WTC11 (cell line): ENCODE measurements at regions not wholly inside any gene's neighbourhood (a gene's known extent, or its start where the extent isn't known, plus 50 kb on each side); places are given as distances from the start of the nearest gene placed in this dataset.

Experiments used
- ATAC-seq: fragments of 200-7000 bp; cut with Tn5 transposase; 2 replicates; pipeline ENCODE4 v1.10.0; 2021; ENCODE audit warnings: mild to moderate bottlenecking, moderate library complexity
- CTCF ChIA-PET: fragments of 300-600 bp; sonication (Branson Sonifier 250); formaldehyde crosslinking; loops from one replicate; lab custom pipeline; 2021; ENCODE audit warnings: antibody characterized with exemption; lab: Charles Lee
- POLR2A ChIA-PET: fragments of 350-600 bp; sonication (Branson Sonifier 250); formaldehyde crosslinking; loops from one replicate; lab custom pipeline; 2021; ENCODE audit warnings: antibody characterized with exemption; lab: Charles Lee
- DNase-seq: peaks from one replicate; pipeline ENCODE4 v3.0.0; 2021; ENCODE audit warnings: low spot score
- H3K27ac Mint-ChIP-seq: 2 replicates; pipeline ENCODE4 v1.8.0; 2021; ENCODE audit warnings: mixed read lengths
- H3K27me3 Mint-ChIP-seq: 2 replicates; pipeline ENCODE4 v1.8.0; 2021; ENCODE audit warnings: low read depth, mild to moderate bottlenecking, moderate library complexity, mixed read lengths
- H3K36me3 Mint-ChIP-seq: 2 replicates; pipeline ENCODE4 v1.8.0; 2021; ENCODE audit warnings: mixed read lengths
- H3K4me1 Mint-ChIP-seq: 2 replicates; pipeline ENCODE4 v1.8.0; 2022; ENCODE audit warnings: mixed read lengths
- H3K4me3 Mint-ChIP-seq: 2 replicates; pipeline ENCODE4 v1.8.0; 2021; ENCODE audit warnings: mild to moderate bottlenecking, moderate library complexity, mixed read lengths
- H3K9me3 Mint-ChIP-seq: 2 replicates; pipeline ENCODE4 v1.8.0; 2021; ENCODE audit warnings: mixed read lengths
- CBFB ChIP-seq: sonication (generic); formaldehyde crosslinking; IDR thresholded peaks from 2 replicates; pipeline ENCODE4 v1.8.1; 2022; ENCODE audit warnings: mild to moderate bottlenecking, low read depth, missing genetic modification reagents
- CREM ChIP-seq: sonication (generic); formaldehyde crosslinking; IDR thresholded peaks from 2 replicates; pipeline ENCODE4 v1.8.1; 2022; ENCODE audit warnings: mild to moderate bottlenecking, missing genetic modification reagents, moderate library complexity
- CTCF ChIP-seq: fragments of 200-600 bp; IDR thresholded peaks from 2 replicates; pipeline ENCODE4 v1.8.0; 2022; ENCODE audit warnings: antibody characterized with exemption
- E2F1 ChIP-seq: sonication (generic); formaldehyde crosslinking; IDR thresholded peaks from 2 replicates; pipeline ENCODE4 v1.8.0; 2022; ENCODE audit warnings: mild to moderate bottlenecking, missing genetic modification reagents
- FOXK1 ChIP-seq: sonication (generic); formaldehyde crosslinking; IDR thresholded peaks from 2 replicates; pipeline ENCODE4 v1.8.0; 2022; ENCODE audit warnings: mild to moderate bottlenecking, moderate library complexity, missing genetic modification reagents
- FOXP1 ChIP-seq: sonication (generic); formaldehyde crosslinking; IDR thresholded peaks from 2 replicates; pipeline ENCODE4 v1.8.0; 2022; ENCODE audit warnings: missing genetic modification reagents, mild to moderate bottlenecking, moderate library complexity, borderline replicate concordance
- ZNF263 ChIP-seq: sonication (generic); formaldehyde crosslinking; IDR thresholded peaks from 2 replicates; pipeline ENCODE4 v1.8.1; 2022; ENCODE audit warnings: low read depth, mild to moderate bottlenecking, moderate library complexity, missing genetic modification reagents
- TF ChIP-seq, protein P1 (sequence below): sonication (generic); formaldehyde crosslinking; IDR thresholded peaks from 2 replicates; pipeline ENCODE4 v1.8.1; 2023; ENCODE audit warnings: mild to moderate bottlenecking, missing genetic modification reagents, borderline replicate concordance
- TF ChIP-seq, protein P2 (sequence below): fragments of 250-450 bp; sonication (Bioruptor Pico); IDR thresholded peaks from 2 replicates; pipeline ENCODE4 v1.9.0; 2021; ENCODE audit warnings: mild to moderate bottlenecking
- TF ChIP-seq, protein P3 (sequence below): sonication (generic); formaldehyde crosslinking; IDR thresholded peaks from 2 replicates; pipeline ENCODE4 v1.8.1; 2022; ENCODE audit warnings: low read depth, missing genetic modification reagents, borderline replicate concordance

- Mint-ChIP-seq H3K27me3 (no peaks in the 10 kb centered on the region), H3K9me3 (peaks cover 10% of the 10 kb centered on the region; the same call in 1 of the 2 replicates)
- no peak for DNase-seq
- no peak for TF ChIP-seq ZNF263 (CRISPR knock-in tag)
- TF ChIP-seq CREM: no peak
- TF ChIP-seq, protein P1, sequence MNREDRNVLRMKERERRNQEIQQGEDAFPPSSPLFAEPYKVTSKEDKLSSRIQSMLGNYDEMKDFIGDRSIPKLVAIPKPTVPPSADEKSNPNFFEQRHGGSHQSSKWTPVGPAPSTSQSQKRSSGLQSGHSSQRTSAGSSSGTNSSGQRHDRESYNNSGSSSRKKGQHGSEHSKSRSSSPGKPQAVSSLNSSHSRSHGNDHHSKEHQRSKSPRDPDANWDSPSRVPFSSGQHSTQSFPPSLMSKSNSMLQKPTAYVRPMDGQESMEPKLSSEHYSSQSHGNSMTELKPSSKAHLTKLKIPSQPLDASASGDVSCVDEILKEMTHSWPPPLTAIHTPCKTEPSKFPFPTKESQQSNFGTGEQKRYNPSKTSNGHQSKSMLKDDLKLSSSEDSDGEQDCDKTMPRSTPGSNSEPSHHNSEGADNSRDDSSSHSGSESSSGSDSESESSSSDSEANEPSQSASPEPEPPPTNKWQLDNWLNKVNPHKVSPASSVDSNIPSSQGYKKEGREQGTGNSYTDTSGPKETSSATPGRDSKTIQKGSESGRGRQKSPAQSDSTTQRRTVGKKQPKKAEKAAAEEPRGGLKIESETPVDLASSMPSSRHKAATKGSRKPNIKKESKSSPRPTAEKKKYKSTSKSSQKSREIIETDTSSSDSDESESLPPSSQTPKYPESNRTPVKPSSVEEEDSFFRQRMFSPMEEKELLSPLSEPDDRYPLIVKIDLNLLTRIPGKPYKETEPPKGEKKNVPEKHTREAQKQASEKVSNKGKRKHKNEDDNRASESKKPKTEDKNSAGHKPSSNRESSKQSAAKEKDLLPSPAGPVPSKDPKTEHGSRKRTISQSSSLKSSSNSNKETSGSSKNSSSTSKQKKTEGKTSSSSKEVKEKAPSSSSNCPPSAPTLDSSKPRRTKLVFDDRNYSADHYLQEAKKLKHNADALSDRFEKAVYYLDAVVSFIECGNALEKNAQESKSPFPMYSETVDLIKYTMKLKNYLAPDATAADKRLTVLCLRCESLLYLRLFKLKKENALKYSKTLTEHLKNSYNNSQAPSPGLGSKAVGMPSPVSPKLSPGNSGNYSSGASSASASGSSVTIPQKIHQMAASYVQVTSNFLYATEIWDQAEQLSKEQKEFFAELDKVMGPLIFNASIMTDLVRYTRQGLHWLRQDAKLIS: no peak
- TF ChIP-seq CTCF: no peak
- no peak for TF ChIP-seq E2F1 (CRISPR knock-in tag)
- TF ChIP-seq, protein P2, sequence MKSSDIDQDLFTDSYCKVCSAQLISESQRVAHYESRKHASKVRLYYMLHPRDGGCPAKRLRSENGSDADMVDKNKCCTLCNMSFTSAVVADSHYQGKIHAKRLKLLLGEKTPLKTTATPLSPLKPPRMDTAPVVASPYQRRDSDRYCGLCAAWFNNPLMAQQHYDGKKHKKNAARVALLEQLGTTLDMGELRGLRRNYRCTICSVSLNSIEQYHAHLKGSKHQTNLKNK (CRISPR knock-in tag): no peak
- no peak for TF ChIP-seq FOXK1 (CRISPR knock-in tag)
- TF ChIP-seq, all 79 proteins: peak for 0
- ChIA-PET POLR2A (no interaction called here), CTCF (no interaction called here)
- H3K4me3 Mint-ChIP-seq: no peak overlapping the region
- no peaks in the 10 kb centered on the region for H3K36me3 Mint-ChIP-seq
- no peak overlapping the region for H3K27ac Mint-ChIP-seq
- H3K4me1 Mint-ChIP-seq: peaks cover 3% of the 10 kb centered on the region; the same call in 1 of the 2 replicates
- no peak for ATAC-seq
These were observed 78.0 kb upstream of the CTSC start for GRCh38 chr11:88415495-88415894.

DNA sequence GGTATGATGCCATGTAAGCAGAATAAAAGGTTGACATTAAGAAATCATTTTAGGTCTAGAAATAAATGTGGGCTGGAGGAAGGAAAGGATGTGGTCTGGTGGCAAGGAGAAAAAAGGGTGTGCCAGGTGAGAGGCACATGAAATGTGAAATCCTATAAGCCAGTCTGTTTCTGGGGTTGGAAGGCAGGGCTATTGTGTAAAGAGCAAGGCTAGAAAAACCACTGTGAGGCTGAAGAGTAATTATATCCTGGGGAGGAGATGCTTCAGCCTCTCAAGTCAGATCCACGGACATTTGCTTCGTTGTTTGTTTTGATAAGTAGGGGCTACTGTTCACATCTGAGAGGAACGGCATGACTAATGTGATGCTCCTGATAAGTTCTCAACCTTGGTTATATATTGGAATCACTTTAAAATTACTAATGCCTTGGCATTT is 77.5 kb upstream of the CTSC start:
- CTCF ChIA-PET: no interaction called here
- Mint-ChIP-seq H3K27me3 (no peaks in the 10 kb centered on the region), H3K36me3 (no peaks in the 10 kb centered on the region), H3K4me3 (no peak overlapping the region), H3K4me1 (no peaks in the 10 kb centered on the region), H3K27ac (no peak overlapping the region), H3K9me3 (peaks cover 10% of the 10 kb centered on the region; the same call in 1 of the 2 replicates)
- DNase-seq (no peak), ATAC-seq (no peak)
- POLR2A ChIA-PET: no interaction called here
- TF ChIP-seq CBFB (CRISPR knock-in tag): no peak
- TF ChIP-seq, protein P2 (CRISPR knock-in tag): no peak
- no peak for TF ChIP-seq FOXP1 (CRISPR knock-in tag)
- TF ChIP-seq, protein P3, sequence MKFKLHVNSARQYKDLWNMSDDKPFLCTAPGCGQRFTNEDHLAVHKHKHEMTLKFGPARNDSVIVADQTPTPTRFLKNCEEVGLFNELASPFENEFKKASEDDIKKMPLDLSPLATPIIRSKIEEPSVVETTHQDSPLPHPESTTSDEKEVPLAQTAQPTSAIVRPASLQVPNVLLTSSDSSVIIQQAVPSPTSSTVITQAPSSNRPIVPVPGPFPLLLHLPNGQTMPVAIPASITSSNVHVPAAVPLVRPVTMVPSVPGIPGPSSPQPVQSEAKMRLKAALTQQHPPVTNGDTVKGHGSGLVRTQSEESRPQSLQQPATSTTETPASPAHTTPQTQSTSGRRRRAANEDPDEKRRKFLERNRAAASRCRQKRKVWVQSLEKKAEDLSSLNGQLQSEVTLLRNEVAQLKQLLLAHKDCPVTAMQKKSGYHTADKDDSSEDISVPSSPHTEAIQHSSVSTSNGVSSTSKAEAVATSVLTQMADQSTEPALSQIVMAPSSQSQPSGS (CRISPR knock-in tag): no peak
- TF ChIP-seq CTCF: no peak
